Epithelial cell of esophagus (primary cell): ENCODE measurements at regions not wholly inside any gene's neighbourhood (a gene's known extent, or its start where the extent isn't known, plus 50 kb on each side); places are given as distances from the start of the nearest gene placed in this dataset.
A peak's percentile ranks its signal among the peaks of the same experiment; 100 is the strongest.

Source experiments
- DNase-seq: peaks from one replicate; pipeline ENCODE4 v3.0.0; 2010; ENCODE audit warnings: low read depth
- H3K4me3 ChIP-seq: 2 replicates; pipeline ENCODE4 v1.5.1; 2011; ENCODE audit warnings: mild to moderate bottlenecking, low read length, control low read depth
- TF ChIP-seq, protein P1 (sequence below): IDR thresholded peaks from 2 replicates; pipeline ENCODE4 v1.5.1; 2011; ENCODE audit warnings: low read depth, mild to moderate bottlenecking, low read length, control low read depth, inconsistent platforms; ENCODE audit not compliant: insufficient read depth; ENCODE audit errors: missing control alignments

DNA sequence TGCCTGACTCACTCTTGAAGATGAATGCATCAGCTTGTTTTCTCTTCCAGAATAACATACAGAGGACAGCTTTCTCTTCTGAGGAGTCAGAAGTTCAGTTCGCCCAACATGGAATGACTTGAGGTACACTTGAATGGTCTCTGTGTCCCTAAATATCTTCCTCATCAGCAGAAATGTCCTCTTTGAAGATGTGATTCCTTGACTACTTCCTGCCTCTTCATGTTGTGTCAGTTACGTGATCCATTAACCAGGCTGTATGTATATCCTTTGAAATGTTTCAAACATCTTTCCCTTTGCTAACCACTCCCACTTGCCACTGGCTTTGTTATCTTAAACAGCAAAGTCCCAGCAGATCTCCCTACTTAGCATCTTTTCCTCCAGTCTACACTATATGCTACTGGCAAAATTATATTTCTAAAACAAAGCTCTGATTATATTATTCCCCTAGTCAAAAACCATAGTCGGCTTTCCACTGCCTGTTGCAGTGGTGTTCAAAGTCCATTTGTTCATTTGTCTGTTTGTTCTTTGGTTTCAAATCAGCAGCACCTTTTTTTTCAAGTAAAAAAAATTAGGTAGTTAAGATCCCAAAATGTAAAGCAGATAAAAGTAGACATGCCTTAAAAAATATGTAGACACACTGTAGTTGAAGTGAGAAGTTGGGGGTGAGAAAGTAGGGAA is 82.1 kb upstream of the PAK3 start:
- TF ChIP-seq, protein P1, sequence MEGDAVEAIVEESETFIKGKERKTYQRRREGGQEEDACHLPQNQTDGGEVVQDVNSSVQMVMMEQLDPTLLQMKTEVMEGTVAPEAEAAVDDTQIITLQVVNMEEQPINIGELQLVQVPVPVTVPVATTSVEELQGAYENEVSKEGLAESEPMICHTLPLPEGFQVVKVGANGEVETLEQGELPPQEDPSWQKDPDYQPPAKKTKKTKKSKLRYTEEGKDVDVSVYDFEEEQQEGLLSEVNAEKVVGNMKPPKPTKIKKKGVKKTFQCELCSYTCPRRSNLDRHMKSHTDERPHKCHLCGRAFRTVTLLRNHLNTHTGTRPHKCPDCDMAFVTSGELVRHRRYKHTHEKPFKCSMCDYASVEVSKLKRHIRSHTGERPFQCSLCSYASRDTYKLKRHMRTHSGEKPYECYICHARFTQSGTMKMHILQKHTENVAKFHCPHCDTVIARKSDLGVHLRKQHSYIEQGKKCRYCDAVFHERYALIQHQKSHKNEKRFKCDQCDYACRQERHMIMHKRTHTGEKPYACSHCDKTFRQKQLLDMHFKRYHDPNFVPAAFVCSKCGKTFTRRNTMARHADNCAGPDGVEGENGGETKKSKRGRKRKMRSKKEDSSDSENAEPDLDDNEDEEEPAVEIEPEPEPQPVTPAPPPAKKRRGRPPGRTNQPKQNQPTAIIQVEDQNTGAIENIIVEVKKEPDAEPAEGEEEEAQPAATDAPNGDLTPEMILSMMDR, result no peak
- no peak overlapping the region for H3K4me3 ChIP-seq
- DNase-seq, result no peak

DNA sequence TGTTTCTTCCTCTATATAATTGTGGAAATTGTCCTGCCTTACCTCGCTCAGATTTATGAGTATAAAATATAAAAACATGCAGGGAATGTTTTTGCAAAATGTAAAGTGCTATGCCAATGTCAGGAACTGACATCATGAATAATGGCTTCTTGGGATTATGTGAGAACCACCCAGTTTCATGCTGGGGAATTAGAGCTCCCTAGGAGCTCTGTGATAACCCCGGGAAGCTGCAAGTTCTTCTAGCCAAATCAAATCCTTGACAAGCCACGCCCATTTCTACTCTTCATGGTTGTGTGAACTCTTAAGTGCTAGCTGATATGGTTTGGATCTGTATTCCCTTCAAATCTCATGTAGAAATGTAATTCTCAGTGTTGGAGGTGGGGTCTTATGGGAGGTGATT is 85.9 kb upstream of the PAK3 start:
- TF ChIP-seq, protein P1, result no peak
- no peak for DNase-seq
- H3K4me3 ChIP-seq, result no peak overlapping the region

DNA sequence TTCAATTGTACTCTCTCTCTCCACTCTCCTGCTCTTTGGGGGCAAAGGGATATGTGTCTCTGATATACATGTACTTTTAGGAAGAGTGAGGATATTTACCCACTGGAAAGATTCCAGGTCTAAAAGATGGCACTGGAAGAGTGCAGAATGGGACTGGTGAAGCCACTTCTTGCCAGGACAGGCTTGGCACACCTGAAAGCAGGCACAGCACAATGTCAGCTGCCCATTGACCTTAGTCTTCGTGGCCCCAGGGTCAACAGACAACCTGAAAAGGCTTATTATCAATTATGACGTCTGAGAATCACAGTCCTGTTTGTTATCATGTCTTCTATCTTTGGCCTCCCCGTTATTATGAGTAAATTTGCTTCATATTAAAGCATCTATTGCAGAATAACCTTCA is 86.7 kb upstream of the PAK3 start:
- H3K4me3 ChIP-seq, result no peak overlapping the region
- TF ChIP-seq, protein P1, result no peak
- no peak for DNase-seq

DNA sequence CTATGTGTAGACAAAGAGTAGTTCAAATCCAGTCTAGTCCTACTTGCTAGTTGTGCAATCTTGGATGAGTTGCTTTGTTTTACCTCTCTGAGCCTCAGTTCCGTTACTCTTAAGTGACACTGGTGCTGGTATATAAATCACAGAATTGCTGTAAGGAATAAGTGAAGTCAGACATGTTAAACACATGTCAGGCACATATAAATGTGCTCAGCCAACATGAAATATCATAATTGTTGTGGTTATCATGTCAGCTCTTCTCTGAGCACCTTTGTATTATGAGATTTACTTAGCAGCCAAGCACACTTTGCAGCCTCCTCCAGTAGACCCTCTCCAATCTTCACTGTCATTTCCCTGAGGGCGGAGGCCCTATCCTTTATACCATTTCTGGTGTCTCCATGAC is 87.9 kb upstream of the PAK3 start:
- no peak for DNase-seq
- TF ChIP-seq, protein P1, result no peak

DNA sequence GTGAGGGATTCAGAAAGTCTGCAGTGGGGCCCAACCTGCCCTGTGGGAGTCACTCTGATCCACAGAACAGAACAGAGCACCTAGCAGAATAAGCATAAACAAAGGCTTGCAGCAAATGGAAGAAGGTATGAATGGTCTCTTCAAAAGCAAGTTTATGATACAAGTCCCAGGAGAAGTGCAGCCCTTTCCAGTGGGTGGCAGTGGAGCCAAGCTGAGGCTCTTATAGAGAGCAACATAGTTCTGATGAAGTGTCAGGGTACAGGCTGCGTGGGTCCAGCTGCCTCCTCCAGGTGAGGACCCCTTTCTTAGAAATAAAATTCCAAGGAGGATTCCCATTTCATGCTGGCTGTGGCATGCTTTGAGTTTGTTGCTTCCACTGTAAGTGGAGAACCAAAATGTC is 88.8 kb upstream of the PAK3 start:
- DNase-seq, result no peak
- TF ChIP-seq, protein P1, result no peak
- no peak overlapping the region for H3K4me3 ChIP-seq

More for the DNA sequence above, 87.9 kb upstream of the PAK3 start:
- H3K4me3 ChIP-seq, result no peak overlapping the region

DNA sequence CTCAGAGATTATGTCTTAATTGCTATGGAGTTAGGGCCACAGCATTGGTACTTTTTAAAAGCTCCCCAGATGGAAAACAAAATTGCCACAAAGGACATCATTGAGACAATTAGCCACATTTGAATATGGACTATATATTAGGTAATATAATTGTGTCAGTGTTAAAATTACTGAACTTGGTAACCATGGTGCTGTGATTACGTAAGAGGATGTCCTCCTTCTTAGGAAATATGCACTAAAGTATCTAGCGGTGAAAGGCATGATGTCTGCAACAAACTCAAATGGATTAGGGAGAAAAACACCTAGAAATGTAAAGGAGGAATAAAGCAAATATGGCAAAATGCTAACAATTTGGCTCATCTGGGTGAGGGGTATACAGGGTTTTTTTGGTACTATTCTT is 89.9 kb upstream of the PAK3 start:
- H3K4me3 ChIP-seq, result no peak overlapping the region
- peak; percentile 25 for DNase-seq
- TF ChIP-seq, protein P1, result no peak

DNA sequence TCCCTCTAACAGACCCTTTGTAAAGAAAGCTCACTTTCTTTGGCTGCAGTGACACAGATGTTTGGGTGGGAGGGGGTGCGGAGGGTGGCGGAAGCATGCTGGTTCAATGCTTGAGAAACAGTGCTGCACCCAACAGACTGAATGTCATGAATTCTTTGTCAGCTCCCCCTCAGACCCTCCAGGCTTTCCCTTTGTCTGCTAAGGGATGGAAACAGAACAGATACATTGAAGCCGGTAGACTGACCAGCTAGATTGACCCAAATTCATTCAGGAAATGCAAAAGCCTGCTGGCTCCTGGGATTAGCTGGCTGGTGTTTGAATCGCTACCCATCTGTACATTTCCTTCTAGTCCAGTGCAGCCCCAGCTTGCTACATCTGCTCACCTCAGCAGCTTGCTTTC is 90.8 kb upstream of the PAK3 start:
- no peak for DNase-seq
- TF ChIP-seq, protein P1, result no peak
- no peak overlapping the region for H3K4me3 ChIP-seq
